Kidney glomerular epithelial cell (primary cell): ENCODE measurements at regions not wholly inside any gene's neighbourhood (a gene's known extent, or its start where the extent isn't known, plus 50 kb on each side); places are given as distances from the start of the nearest gene placed in this dataset.
"Not testable (repeated sequence)": the region's sequence is repeated elsewhere in the genome, so short reads cannot be mapped to it uniquely, and the experiment has no call there.

Experiments used
- DNase-seq: peaks from one replicate; lab custom pipeline; 2025; lab: John Stamatoyannopoulos, UW

- DNase-seq = no peak
Measured at GRCh38 chr3:139095803-139096466, 51.2 kb upstream of the PRR23C start.

GRCh38 chr3:139096670-139097069, 52.0 kb upstream of the PRR23C start:
- DNase-seq = no peak

GRCh38 chr3:139098391-139098790, 53.7 kb upstream of the PRR23C start:
- no peak for DNase-seq

- DNase-seq = no peak
Measured at GRCh38 chr3:139099968-139100817, 55.5 kb upstream of the PRR23C start.

GRCh38 chr3:139100821-139101220, 56.1 kb upstream of the PRR23C start:
- DNase-seq = no peak

- DNase-seq = no peak
Measured at GRCh38 chr3:139101396-139101795, 56.7 kb upstream of the PRR23C start.

- no peak for DNase-seq
Measured at GRCh38 chr3:139103484-139103883, 58.8 kb upstream of the PRR23C start.

GRCh38 chr3:139104062-139104461, 59.4 kb upstream of the PRR23C start:
- DNase-seq = no peak

GRCh38 chr3:139105154-139105702, 60.5 kb upstream of the PRR23C start:
- no peak for DNase-seq

GRCh38 chr3:139106013-139106932, 61.6 kb upstream of the PRR23C start:
- no peak for DNase-seq

- no peak for DNase-seq
Measured at GRCh38 chr3:139107424-139108252, 62.9 kb upstream of the PRR23C start.

- DNase-seq = no peak
Measured at GRCh38 chr3:139108253-139108969, 63.7 kb upstream of the PRR23C start.

GRCh38 chr3:139109271-139109670, 64.6 kb upstream of the PRR23C start:
- no peak for DNase-seq

GRCh38 chr3:139110072-139110830, 65.6 kb upstream of the PRR23C start:
- no peak for DNase-seq

GRCh38 chr3:139110929-139111328, 66.2 kb upstream of the PRR23C start:
- not testable (repeated sequence) for DNase-seq

GRCh38 chr3:139111392-139112229, 66.9 kb upstream of the PRR23C start:
- DNase-seq = peak; percentile 57

GRCh38 chr3:139112230-139112558, 67.5 kb upstream of the PRR23C start:
- DNase-seq = no peak

GRCh38 chr3:139113231-139113992, 68.7 kb upstream of the PRR23C start:
- peak; percentile 9 for DNase-seq
